ENCODE measurements at regions not wholly inside any gene's neighbourhood (a gene's known extent, or its start where the extent isn't known, plus 50 kb on each side); places are given as distances from the start of the nearest gene placed in this dataset.
A peak's percentile ranks its signal among the peaks of the same experiment; 100 is the strongest.

- TF ChIP-seq CTCF (IDR thresholded peaks at IDR 0.05; ENCODE audit: extremely low read depth in 1 of 2, insufficient read depth in 1 of 2, low read depth in 1 of 2, low read length in 2 of 2) (no peak), POLR2A (IDR thresholded peaks at IDR 0.05; ENCODE audit: low read depth, low read length) (peak; percentile 24), MAX (IDR thresholded peaks at IDR 0.05; ENCODE audit: insufficient read depth, insufficient read length) (no peak), POLR2AphosphoS5 (IDR thresholded peaks at IDR 0.05; ENCODE audit: insufficient read depth, low read depth, low read length) (no peak), JUN (IDR thresholded peaks at IDR 0.05; ENCODE audit: borderline replicate concordance, insufficient read depth, insufficient read length, low read depth) (peak; percentile 63)
Measured at GRCh38 chr14:51581017-51581881, 70.5 kb upstream of the FRMD6 start.

Data from endothelial cell of umbilical vein (primary cell).